Spleen (tissue), 11 donors: ENCODE measurements at regions not wholly inside any gene's neighbourhood (a gene's known extent, or its start where the extent isn't known, plus 50 kb on each side); places are given as distances from the start of the nearest gene placed in this dataset.

Source experiments
- DNase-seq: peaks from one replicate; pipeline ENCODE4 v3.0.0-alpha.2; 2020
- H3K27ac ChIP-seq, 8 donors: fragments of 200-600 bp; sonication (generic) in 7 of 8; 1 replicate in 4 of 8; 2 replicates in 4 of 8; pipeline versions ENCODE4 v1.5.0 to v1.8.0; 2016 to 2021; ENCODE audit warnings: inconsistent platforms in 4 of 8, mild to moderate bottlenecking in 4 of 8, moderate library complexity in 1 of 8
- H3K27me3 ChIP-seq, 7 donors: fragments of 200-600 bp; sonication (generic) in 6 of 7; replicated peaks in 1 of 7; 1 replicate in 4 of 7; 2 replicates in 3 of 7; pipeline versions ENCODE4 v1.5.0 to v1.8.0; 2016 to 2021; ENCODE audit warnings: inconsistent platforms in 3 of 7, mild to moderate bottlenecking in 1 of 7
- H3K36me3 ChIP-seq, 6 donors: fragments of 200-600 bp; sonication (generic) in 5 of 6; 1 replicate in 4 of 6; 2 replicates in 2 of 6; pipeline versions ENCODE4 v1.5.0 to v1.8.0; 2016 to 2021; ENCODE audit warnings: inconsistent platforms in 2 of 6
- H3K4me1 ChIP-seq, 6 donors: fragments of 200-600 bp; sonication (generic) in 5 of 6; 1 replicate in 3 of 6; 2 replicates in 3 of 6; pipeline versions ENCODE4 v1.5.0 to v1.8.0; 2016 to 2021; ENCODE audit warnings: inconsistent platforms in 3 of 6
- H3K4me3 ChIP-seq, 8 donors: fragments of 200-600 bp; sonication (generic) in 7 of 8; 1 replicate in 4 of 8; 2 replicates in 4 of 8; pipeline versions ENCODE4 v1.5.0 to v1.8.0; 2016 to 2021; ENCODE audit warnings: inconsistent platforms in 4 of 8, mild to moderate bottlenecking in 4 of 8, moderate library complexity in 2 of 8
- H3K9me3 ChIP-seq, 8 donors: fragments of 200-600 bp; sonication (generic) in 7 of 8; 1 replicate in 4 of 8; 2 replicates in 4 of 8; pipeline versions ENCODE4 v1.5.0 to v1.8.0; 2016 to 2021; ENCODE audit warnings: inconsistent platforms in 4 of 8
- CTCF ChIP-seq, 11 experiments: fragments of 200-600 bp in 7 of 11; fragments of 450-650 bp in 4 of 11; sonication (generic) in 4 of 11; IDR thresholded peaks in 8 of 11; conservative IDR thresholded peaks in 3 of 11; 1 replicate in 7 of 11; 2 replicates in 4 of 11; pipeline versions ENCODE4 v1.4.0 to v1.8.0; 2016 to 2021; ENCODE audit warnings: antibody characterized with exemption in 11 of 11, inconsistent platforms in 4 of 11, mild to moderate bottlenecking in 1 of 11
- POLR2A ChIP-seq, 3 donors: fragments of 450-650 bp; IDR thresholded peaks; one replicate each; pipeline ENCODE4 v1.5.1; 2017; ENCODE audit warnings: antibody characterized with exemption in 3 of 3, mild to moderate bottlenecking in 1 of 3
- POLR2AphosphoS5 ChIP-seq, 3 donors: sonication (generic); formaldehyde crosslinking; IDR thresholded peaks; one replicate each; pipeline ENCODE4 v1.5.1; 2017; ENCODE audit warnings: antibody characterized with exemption in 3 of 3
- WGBS, 5 donors: extraction: QIAGEN DNeasy Blood & Tissue Kit in 3 of 5; methylation state at CpG; one replicate each; pipeline versions ENCODE4 v1.1.5 to v1.1.7; 2013 to 2018; 5-methylcytosine and 5-hydroxymethylcytosine counted together
- intact Hi-C: fragments of 100-400 bp; cut with DNase I; formaldehyde crosslinking; loops from one replicate; pipeline ENCODE4 v1.15.0; 2023; ENCODE audit warnings: low total_unique reads
- donor health status: healthy with polysubstance abuse.
- donor health status: DM: no; HTN: no; CAD: no; lungs with moderate emphysema.
- donor health status: DM: no; HTN: no; CAD: no.
- donor health status: Bipolar disorder and iron deficiency.
- donor health status: healthy.
- donor health status: DM: no; HTN: no; CAD: no.
- donor health status: DM: yes; HTN: yes; CAD: no.

- no peak for TF ChIP-seq CTCF (IDR thresholded peaks at IDR 0.05 in 8 of 11, conservative IDR thresholded peaks at IDR 0.05 in 3 of 11)
- TF ChIP-seq POLR2AphosphoS5 (IDR thresholded peaks at IDR 0.05): no peak
- TF ChIP-seq POLR2A (IDR thresholded peaks at IDR 0.05): no peak
- peak overlapping the region in 4 of 8 donors; percentile 35 to 91 (median 74) for H3K27ac ChIP-seq
- peaks cover 0 to 9% (median 0%) of the 10 kb centered on the region in 7 donors for H3K27me3 ChIP-seq
- H3K9me3 ChIP-seq: no peaks in the 10 kb centered on the region
- H3K36me3 ChIP-seq: no peaks in the 10 kb centered on the region
- DNase-seq: no peak
- H3K4me1 ChIP-seq: peaks cover 0 to 23% (median 6%) of the 10 kb centered on the region in 6 donors
- 77 to 91% (median 82%) methylated on average over 4 of the region's 4 CpGs for WGBS, 5 donors
- H3K4me3 ChIP-seq: no peak overlapping the region
- intact Hi-C loops: no loop called here
Measured at GRCh38 chr1:199858171-199858570, 169.3 kb upstream of the NR5A2 start.

GRCh38 chr1:199858856-199859255 is 168.7 kb upstream of the NR5A2 start:
- Histone ChIP-seq H3K27me3 (peaks cover 0 to 9% (median 0%) of the 10 kb centered on the region in 7 donors), H3K27ac (peak overlapping the region in 6 of 8 donors; percentile 31 to 91 (median 62)), H3K4me3 (no peak overlapping the region), H3K4me1 (peaks cover 0 to 23% (median 6%) of the 10 kb centered on the region in 6 donors), H3K36me3 (no peaks in the 10 kb centered on the region), H3K9me3 (no peaks in the 10 kb centered on the region)
- DNase-seq: no peak
- 85 to 100% (median 90%) methylated on average over 1 of the region's 1 CpG for WGBS, 5 donors
- TF ChIP-seq POLR2AphosphoS5 (IDR thresholded peaks at IDR 0.05) (no peak), CTCF (IDR thresholded peaks at IDR 0.05 in 8 of 11, conservative IDR thresholded peaks at IDR 0.05 in 3 of 11) (no peak), POLR2A (IDR thresholded peaks at IDR 0.05) (no peak)
- intact Hi-C loops: no loop called here

- WGBS, 5 donors: 2 to 9% (median 4%) methylated on average over 3 of the region's 3 CpGs
- no peak for DNase-seq
- intact Hi-C loops: no loop called here
- TF ChIP-seq CTCF (IDR thresholded peaks at IDR 0.05 in 8 of 11, conservative IDR thresholded peaks at IDR 0.05 in 3 of 11): no peak
- no peak for TF ChIP-seq POLR2A (IDR thresholded peaks at IDR 0.05)
- peak in 1 of 3 donors; percentile 24 for TF ChIP-seq POLR2AphosphoS5 (IDR thresholded peaks at IDR 0.05)
- Histone ChIP-seq H3K27me3 (peaks cover 0 to 9% (median 0%) of the 10 kb centered on the region in 7 donors), H3K9me3 (no peaks in the 10 kb centered on the region), H3K36me3 (no peaks in the 10 kb centered on the region), H3K4me1 (peaks cover 0 to 23% (median 6%) of the 10 kb centered on the region in 6 donors), H3K27ac (peak overlapping the region in 6 of 8 donors; percentile 31 to 91 (median 54)), H3K4me3 (peak overlapping the region in 1 of 8 donors; percentile 6)
Measured at GRCh38 chr1:199859491-199859933, 168.0 kb upstream of the NR5A2 start.

- Histone ChIP-seq H3K9me3 (no peaks in the 10 kb centered on the region), H3K27me3 (peaks cover 0 to 9% (median 0%) of the 10 kb centered on the region in 7 donors), H3K4me3 (no peak overlapping the region), H3K36me3 (no peaks in the 10 kb centered on the region), H3K4me1 (peaks cover 0 to 23% (median 6%) of the 10 kb centered on the region in 6 donors), H3K27ac (no peak overlapping the region)
- intact Hi-C loops: no loop called here
- DNase-seq: no peak
- WGBS, 5 donors: 60 to 87% (median 66%) methylated on average over 3 of the region's 3 CpGs
- TF ChIP-seq POLR2AphosphoS5 (IDR thresholded peaks at IDR 0.05): no peak
- TF ChIP-seq POLR2A (IDR thresholded peaks at IDR 0.05): no peak
- TF ChIP-seq CTCF (IDR thresholded peaks at IDR 0.05 in 8 of 11, conservative IDR thresholded peaks at IDR 0.05 in 3 of 11): no peak
Measured at GRCh38 chr1:199861020-199861795, 166.3 kb upstream of the NR5A2 start.
